Osteoblast (primary cell): ENCODE measurements at regions not wholly inside any gene's neighbourhood (a gene's known extent, or its start where the extent isn't known, plus 50 kb on each side); places are given as distances from the start of the nearest gene placed in this dataset.
A peak's percentile ranks its signal among the peaks of the same experiment; 100 is the strongest.

Experiments used
- DNase-seq: peaks from one replicate; pipeline ENCODE4 v3.0.0; 2011; ENCODE audit warnings: low spot score, mixed read lengths; ENCODE audit not compliant: insufficient read length; ENCODE audit errors: missing footprints
- H2AFZ ChIP-seq: 2 replicates; pipeline ENCODE4 v1.6.0; 2011; ENCODE audit warnings: mild to moderate bottlenecking, low read length
- H3K27ac ChIP-seq: 2 replicates; pipeline ENCODE4 v1.5.1; 2011; ENCODE audit warnings: mild to moderate bottlenecking, low read depth, low read length, moderate library complexity
- H3K27me3 ChIP-seq: 2 replicates; pipeline ENCODE4 v1.6.0; 2012; ENCODE audit warnings: mild to moderate bottlenecking, control low read depth, inconsistent platforms, low read length, moderate library complexity; ENCODE audit not compliant: insufficient read depth
- H3K36me3 ChIP-seq: 2 replicates; pipeline ENCODE4 v1.5.1; 2011; ENCODE audit warnings: mild to moderate bottlenecking, low read length, control low read depth, moderate library complexity; ENCODE audit not compliant: insufficient read depth
- H3K4me1 ChIP-seq: 2 replicates; pipeline ENCODE4 v1.5.1; 2011; ENCODE audit warnings: mild to moderate bottlenecking, low read length, control low read depth, moderate library complexity; ENCODE audit not compliant: insufficient read depth
- H3K4me2 ChIP-seq: 2 replicates; pipeline ENCODE4 v1.6.0; 2011; ENCODE audit warnings: mild to moderate bottlenecking, low read length; ENCODE audit not compliant: insufficient read depth
- H3K4me3 ChIP-seq: fragments of 200-600 bp; sonication (generic); 3 replicates; pipeline ENCODE4 v1.5.1; 2012; ENCODE audit warnings: mild to moderate bottlenecking, low read length, inconsistent platforms; ENCODE audit not compliant: insufficient read depth
- H3K79me2 ChIP-seq: 2 replicates; pipeline ENCODE4 v1.6.0; 2012; ENCODE audit warnings: mild to moderate bottlenecking, low read length, control low read depth, inconsistent platforms; ENCODE audit not compliant: insufficient read depth
- H3K9me3 ChIP-seq: 2 replicates; pipeline ENCODE4 v1.5.1; 2011; ENCODE audit warnings: low read depth, low read length, control low read depth
- H4K20me1 ChIP-seq: 2 replicates; pipeline ENCODE4 v1.6.0; 2012; ENCODE audit warnings: mild to moderate bottlenecking, low read length, control low read depth; ENCODE audit not compliant: insufficient read depth
- CTCF ChIP-seq: IDR thresholded peaks from 2 replicates; pipeline ENCODE4 v1.5.1; 2011; ENCODE audit warnings: mild to moderate bottlenecking, low read depth, low read length, moderate library complexity; ENCODE audit errors: extremely low read depth

GRCh38 chr13:97057176-97057575, 62.9 kb upstream of the OXGR1 start:
- no peak overlapping the region for H3K27ac ChIP-seq
- H3K9me3 ChIP-seq, result no peaks in the 10 kb centered on the region
- H3K4me3 ChIP-seq, result no peak overlapping the region
- H3K27me3 ChIP-seq, result no peaks in the 10 kb centered on the region
- no peaks in the 10 kb centered on the region for H3K36me3 ChIP-seq
- H3K4me2 ChIP-seq, result no peak overlapping the region
- H3K79me2 ChIP-seq, result no peaks in the 10 kb centered on the region
- H3K4me1 ChIP-seq, result no peaks in the 10 kb centered on the region
- DNase-seq, result no peak
- no peak for TF ChIP-seq CTCF
- H2AFZ ChIP-seq, result no peak overlapping the region
- H4K20me1 ChIP-seq, result no peaks in the 10 kb centered on the region

- no peaks in the 10 kb centered on the region for H3K9me3 ChIP-seq
- no peak for TF ChIP-seq CTCF
- no peak overlapping the region for H3K27ac ChIP-seq
- H3K4me3 ChIP-seq, result no peak overlapping the region
- no peaks in the 10 kb centered on the region for H4K20me1 ChIP-seq
- H3K4me1 ChIP-seq, result no peaks in the 10 kb centered on the region
- H3K79me2 ChIP-seq, result no peaks in the 10 kb centered on the region
- H3K36me3 ChIP-seq, result no peaks in the 10 kb centered on the region
- H2AFZ ChIP-seq, result no peak overlapping the region
- H3K4me2 ChIP-seq, result no peak overlapping the region
- DNase-seq, result no peak
- no peaks in the 10 kb centered on the region for H3K27me3 ChIP-seq
These were observed 64.1 kb upstream of the OXGR1 start for GRCh38 chr13:97058391-97058790.

GRCh38 chr13:97058926-97059325, 64.7 kb upstream of the OXGR1 start:
- no peaks in the 10 kb centered on the region for H3K9me3 ChIP-seq
- H3K36me3 ChIP-seq, result no peaks in the 10 kb centered on the region
- H3K4me3 ChIP-seq, result no peak overlapping the region
- no peaks in the 10 kb centered on the region for H3K79me2 ChIP-seq
- H3K4me1 ChIP-seq, result no peaks in the 10 kb centered on the region
- H4K20me1 ChIP-seq, result no peaks in the 10 kb centered on the region
- no peak overlapping the region for H3K27ac ChIP-seq
- H3K27me3 ChIP-seq, result no peaks in the 10 kb centered on the region
- no peak for TF ChIP-seq CTCF
- no peak for DNase-seq
- no peak overlapping the region for H2AFZ ChIP-seq
- no peak overlapping the region for H3K4me2 ChIP-seq

- DNase-seq, result peak; percentile 26
- Histone ChIP-seq H3K36me3 (no peaks in the 10 kb centered on the region), H3K27me3 (no peaks in the 10 kb centered on the region), H3K4me1 (no peaks in the 10 kb centered on the region), H3K4me3 (no peak overlapping the region), H2AFZ (no peak overlapping the region), H3K27ac (no peak overlapping the region), H4K20me1 (no peaks in the 10 kb centered on the region), H3K9me3 (no peaks in the 10 kb centered on the region), H3K4me2 (no peak overlapping the region), H3K79me2 (no peaks in the 10 kb centered on the region)
- peak; percentile 18 for TF ChIP-seq CTCF
These were observed 73.0 kb upstream of the OXGR1 start for GRCh38 chr13:97067017-97067895.
